ENCODE measurements at regions not wholly inside any gene's neighbourhood (a gene's known extent, or its start where the extent isn't known, plus 50 kb on each side); places are given as distances from the start of the nearest gene placed in this dataset.
"Not testable (repeated sequence)": the region's sequence is repeated elsewhere in the genome, so short reads cannot be mapped to it uniquely, and the experiment has no call there.

- H2AFZ ChIP-seq (ENCODE audit: low read length) = no peak overlapping the region
- peaks cover 3% of the 10 kb centered on the region for H3K9me3 ChIP-seq (ENCODE audit: low read depth, low read length)
- no peak for DNase-seq (ENCODE audit: insufficient read length, low spot score, missing footprints)
- H3K27ac ChIP-seq (ENCODE audit: low read depth, low read length) = no peak overlapping the region
- H3K79me2 ChIP-seq (ENCODE audit: insufficient read depth, low read length) = no peaks in the 10 kb centered on the region
- H3K4me1 ChIP-seq (ENCODE audit: insufficient read depth, low read length) = no peaks in the 10 kb centered on the region
- H3K4me2 ChIP-seq (ENCODE audit: insufficient read depth, low read length) = no peak overlapping the region
- no peaks in the 10 kb centered on the region for H4K20me1 ChIP-seq (ENCODE audit: insufficient read depth, low read length)
- no peak overlapping the region for H3K4me3 ChIP-seq (ENCODE audit: insufficient read depth, low read length)
- H3K36me3 ChIP-seq (ENCODE audit: insufficient read depth, low read length) = no peaks in the 10 kb centered on the region
- TF ChIP-seq CTCF (IDR thresholded peaks at IDR 0.05; ENCODE audit: extremely low read depth, low read depth, low read length) = no peak
- H3K27me3 ChIP-seq (ENCODE audit: insufficient read depth, low read length) = no peaks in the 10 kb centered on the region
These were observed 903.5 kb downstream of the DNAJB9 start for GRCh38 chr7:109473172-109473571.

- Histone ChIP-seq H3K36me3 (ENCODE audit: insufficient read depth, low read length) (no peaks in the 10 kb centered on the region), H3K27me3 (ENCODE audit: insufficient read depth, low read length) (no peaks in the 10 kb centered on the region), H3K79me2 (ENCODE audit: insufficient read depth, low read length) (no peaks in the 10 kb centered on the region), H3K4me2 (ENCODE audit: insufficient read depth, low read length) (no peak overlapping the region), H3K9me3 (ENCODE audit: low read depth, low read length) (no peaks in the 10 kb centered on the region), H3K4me3 (ENCODE audit: insufficient read depth, low read length) (no peak overlapping the region), H2AFZ (ENCODE audit: low read length) (no peak overlapping the region), H3K4me1 (ENCODE audit: insufficient read depth, low read length) (no peaks in the 10 kb centered on the region), H3K27ac (ENCODE audit: low read depth, low read length) (no peak overlapping the region), H4K20me1 (ENCODE audit: insufficient read depth, low read length) (no peaks in the 10 kb centered on the region)
- no peak for TF ChIP-seq CTCF (IDR thresholded peaks at IDR 0.05; ENCODE audit: extremely low read depth, low read depth, low read length)
- no peak for DNase-seq (ENCODE audit: insufficient read length, low spot score, missing footprints)
These were observed 906.7 kb downstream of the DNAJB9 start for GRCh38 chr7:109476409-109476808.

- no peak overlapping the region for H3K27ac ChIP-seq (ENCODE audit: low read depth, low read length)
These were observed 909.7 kb downstream of the DNAJB9 start for GRCh38 chr7:109479388-109479787.

GRCh38 chr7:109490607-109491006 is 920.9 kb downstream of the DNAJB9 start:
- DNase-seq (ENCODE audit: insufficient read length, low spot score, missing footprints); H2AFZ ChIP-seq (ENCODE audit: low read length); H3K27ac ChIP-seq (ENCODE audit: low read depth, low read length); H3K27me3 ChIP-seq (ENCODE audit: insufficient read depth, low read length); H3K36me3 ChIP-seq (ENCODE audit: insufficient read depth, low read length); H3K4me1 ChIP-seq (ENCODE audit: insufficient read depth, low read length); H3K9me3 ChIP-seq (ENCODE audit: low read depth, low read length); H3K4me3 ChIP-seq (ENCODE audit: insufficient read depth, low read length); H3K79me2 ChIP-seq (ENCODE audit: insufficient read depth, low read length); H3K4me2 ChIP-seq (ENCODE audit: insufficient read depth, low read length); H4K20me1 ChIP-seq (ENCODE audit: insufficient read depth, low read length): not testable (repeated sequence)

More at GRCh38 chr7:109479388-109479787, 909.7 kb downstream of the DNAJB9 start:
- DNase-seq (ENCODE audit: insufficient read length, low spot score, missing footprints) = no peak
- Histone ChIP-seq H3K36me3 (ENCODE audit: insufficient read depth, low read length) (no peaks in the 10 kb centered on the region), H3K4me1 (ENCODE audit: insufficient read depth, low read length) (no peaks in the 10 kb centered on the region), H4K20me1 (ENCODE audit: insufficient read depth, low read length) (no peaks in the 10 kb centered on the region), H3K9me3 (ENCODE audit: low read depth, low read length) (no peaks in the 10 kb centered on the region), H3K27me3 (ENCODE audit: insufficient read depth, low read length) (no peaks in the 10 kb centered on the region), H3K4me2 (ENCODE audit: insufficient read depth, low read length) (no peak overlapping the region), H2AFZ (ENCODE audit: low read length) (no peak overlapping the region), H3K4me3 (ENCODE audit: insufficient read depth, low read length) (no peak overlapping the region), H3K79me2 (ENCODE audit: insufficient read depth, low read length) (no peaks in the 10 kb centered on the region)
- TF ChIP-seq CTCF (IDR thresholded peaks at IDR 0.05; ENCODE audit: extremely low read depth, low read depth, low read length) = no peak
